Spleen (tissue), 11 donors: ENCODE measurements at regions not wholly inside any gene's neighbourhood (a gene's known extent, or its start where the extent isn't known, plus 50 kb on each side); places are given as distances from the start of the nearest gene placed in this dataset.

Source experiments
- DNase-seq: peaks from one replicate; pipeline ENCODE4 v3.0.0-alpha.2; 2020
- H3K27ac ChIP-seq, 8 donors: fragments of 200-600 bp; sonication (generic) in 7 of 8; 1 replicate in 4 of 8; 2 replicates in 4 of 8; pipeline versions ENCODE4 v1.5.0 to v1.8.0; 2016 to 2021; ENCODE audit warnings: inconsistent platforms in 4 of 8, mild to moderate bottlenecking in 4 of 8, moderate library complexity in 1 of 8
- H3K27me3 ChIP-seq, 7 donors: fragments of 200-600 bp; sonication (generic) in 6 of 7; replicated peaks in 1 of 7; 1 replicate in 4 of 7; 2 replicates in 3 of 7; pipeline versions ENCODE4 v1.5.0 to v1.8.0; 2016 to 2021; ENCODE audit warnings: inconsistent platforms in 3 of 7, mild to moderate bottlenecking in 1 of 7
- H3K36me3 ChIP-seq, 6 donors: fragments of 200-600 bp; sonication (generic) in 5 of 6; 1 replicate in 4 of 6; 2 replicates in 2 of 6; pipeline versions ENCODE4 v1.5.0 to v1.8.0; 2016 to 2021; ENCODE audit warnings: inconsistent platforms in 2 of 6
- H3K4me1 ChIP-seq, 6 donors: fragments of 200-600 bp; sonication (generic) in 5 of 6; 1 replicate in 3 of 6; 2 replicates in 3 of 6; pipeline versions ENCODE4 v1.5.0 to v1.8.0; 2016 to 2021; ENCODE audit warnings: inconsistent platforms in 3 of 6
- H3K4me3 ChIP-seq, 8 donors: fragments of 200-600 bp; sonication (generic) in 7 of 8; 1 replicate in 4 of 8; 2 replicates in 4 of 8; pipeline versions ENCODE4 v1.5.0 to v1.8.0; 2016 to 2021; ENCODE audit warnings: inconsistent platforms in 4 of 8, mild to moderate bottlenecking in 4 of 8, moderate library complexity in 2 of 8
- H3K9me3 ChIP-seq, 8 donors: fragments of 200-600 bp; sonication (generic) in 7 of 8; 1 replicate in 4 of 8; 2 replicates in 4 of 8; pipeline versions ENCODE4 v1.5.0 to v1.8.0; 2016 to 2021; ENCODE audit warnings: inconsistent platforms in 4 of 8
- POLR2A ChIP-seq, 3 donors: fragments of 450-650 bp; IDR thresholded peaks; one replicate each; pipeline ENCODE4 v1.5.1; 2017; ENCODE audit warnings: antibody characterized with exemption in 3 of 3, mild to moderate bottlenecking in 1 of 3
- POLR2AphosphoS5 ChIP-seq, 3 donors: sonication (generic); formaldehyde crosslinking; IDR thresholded peaks; one replicate each; pipeline ENCODE4 v1.5.1; 2017; ENCODE audit warnings: antibody characterized with exemption in 3 of 3
- WGBS, 5 donors: extraction: QIAGEN DNeasy Blood & Tissue Kit in 3 of 5; methylation state at CpG; one replicate each; pipeline versions ENCODE4 v1.1.5 to v1.1.7; 2013 to 2018; 5-methylcytosine and 5-hydroxymethylcytosine counted together
- intact Hi-C: fragments of 100-400 bp; cut with DNase I; formaldehyde crosslinking; loops from one replicate; pipeline ENCODE4 v1.15.0; 2023; ENCODE audit warnings: low total_unique reads
- TF ChIP-seq, protein P1 (sequence below), 11 experiments: fragments of 200-600 bp in 7 of 11; fragments of 450-650 bp in 4 of 11; sonication (generic) in 4 of 11; IDR thresholded peaks in 8 of 11; conservative IDR thresholded peaks in 3 of 11; 1 replicate in 7 of 11; 2 replicates in 4 of 11; pipeline versions ENCODE4 v1.4.0 to v1.8.0; 2016 to 2021; ENCODE audit warnings: antibody characterized with exemption in 11 of 11, inconsistent platforms in 4 of 11, mild to moderate bottlenecking in 1 of 11
- donor health status: healthy with polysubstance abuse.
- donor health status: DM: no; HTN: no; CAD: no; lungs with moderate emphysema.
- donor health status: DM: no; HTN: no; CAD: no.
- donor health status: Bipolar disorder and iron deficiency.
- donor health status: healthy.
- donor health status: DM: no; HTN: no; CAD: no.
- donor health status: DM: yes; HTN: yes; CAD: no.

- DNase-seq = no peak
- 81 to 92% (median 89%) methylated on average over 12 to 13 of the region's 13 CpGs for WGBS, 5 donors
- Histone ChIP-seq H3K9me3 (no peaks in the 10 kb centered on the region), H3K36me3 (no peaks in the 10 kb centered on the region), H3K27me3 (no peaks in the 10 kb centered on the region), H3K4me3 (no peak overlapping the region), H3K27ac (no peak overlapping the region), H3K4me1 (peaks cover 0 to 7% (median 0%) of the 10 kb centered on the region in 6 donors)
- intact Hi-C loops = no loop called here
- TF ChIP-seq POLR2A (IDR thresholded peaks at IDR 0.05) (no peak), POLR2AphosphoS5 (IDR thresholded peaks at IDR 0.05) (no peak)
- TF ChIP-seq, protein P1, sequence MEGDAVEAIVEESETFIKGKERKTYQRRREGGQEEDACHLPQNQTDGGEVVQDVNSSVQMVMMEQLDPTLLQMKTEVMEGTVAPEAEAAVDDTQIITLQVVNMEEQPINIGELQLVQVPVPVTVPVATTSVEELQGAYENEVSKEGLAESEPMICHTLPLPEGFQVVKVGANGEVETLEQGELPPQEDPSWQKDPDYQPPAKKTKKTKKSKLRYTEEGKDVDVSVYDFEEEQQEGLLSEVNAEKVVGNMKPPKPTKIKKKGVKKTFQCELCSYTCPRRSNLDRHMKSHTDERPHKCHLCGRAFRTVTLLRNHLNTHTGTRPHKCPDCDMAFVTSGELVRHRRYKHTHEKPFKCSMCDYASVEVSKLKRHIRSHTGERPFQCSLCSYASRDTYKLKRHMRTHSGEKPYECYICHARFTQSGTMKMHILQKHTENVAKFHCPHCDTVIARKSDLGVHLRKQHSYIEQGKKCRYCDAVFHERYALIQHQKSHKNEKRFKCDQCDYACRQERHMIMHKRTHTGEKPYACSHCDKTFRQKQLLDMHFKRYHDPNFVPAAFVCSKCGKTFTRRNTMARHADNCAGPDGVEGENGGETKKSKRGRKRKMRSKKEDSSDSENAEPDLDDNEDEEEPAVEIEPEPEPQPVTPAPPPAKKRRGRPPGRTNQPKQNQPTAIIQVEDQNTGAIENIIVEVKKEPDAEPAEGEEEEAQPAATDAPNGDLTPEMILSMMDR (IDR thresholded peaks at IDR 0.05 in 8 of 11, conservative IDR thresholded peaks at IDR 0.05 in 3 of 11) = no peak
Observed at GRCh38 chr2:100208141-100208770, 65.9 kb upstream of the AFF3 start.

GRCh38 chr2:100207411-100207885, 65.1 kb upstream of the AFF3 start:
- H3K4me1 ChIP-seq = peaks cover 0 to 7% (median 0%) of the 10 kb centered on the region in 6 donors
- no peaks in the 10 kb centered on the region for H3K36me3 ChIP-seq
- DNase-seq = no peak
- H3K27me3 ChIP-seq = no peaks in the 10 kb centered on the region
- H3K9me3 ChIP-seq = no peaks in the 10 kb centered on the region
- intact Hi-C loops = no loop called here
- H3K27ac ChIP-seq = no peak overlapping the region
- TF ChIP-seq, protein P1 (IDR thresholded peaks at IDR 0.05 in 8 of 11, conservative IDR thresholded peaks at IDR 0.05 in 3 of 11) = no peak
- TF ChIP-seq POLR2A (IDR thresholded peaks at IDR 0.05) = no peak
- no peak for TF ChIP-seq POLR2AphosphoS5 (IDR thresholded peaks at IDR 0.05)
- 75 to 93% (median 87%) methylated on average over 6 of the region's 6 CpGs for WGBS, 5 donors
- no peak overlapping the region for H3K4me3 ChIP-seq

- no peak for TF ChIP-seq POLR2A (IDR thresholded peaks at IDR 0.05)
- TF ChIP-seq, protein P1 (IDR thresholded peaks at IDR 0.05 in 8 of 11, conservative IDR thresholded peaks at IDR 0.05 in 3 of 11) = no peak
- 93 to 96% (median 95%) methylated on average over 3 of the region's 3 CpGs for WGBS, 5 donors
- peaks cover 0 to 7% (median 0%) of the 10 kb centered on the region in 6 donors for H3K4me1 ChIP-seq
- H3K27ac ChIP-seq = no peak overlapping the region
- no peaks in the 10 kb centered on the region for H3K36me3 ChIP-seq
- H3K27me3 ChIP-seq = no peaks in the 10 kb centered on the region
- no peaks in the 10 kb centered on the region for H3K9me3 ChIP-seq
- intact Hi-C loops = no loop called here
- no peak overlapping the region for H3K4me3 ChIP-seq
- DNase-seq = no peak
Observed at GRCh38 chr2:100206731-100207255, 64.4 kb upstream of the AFF3 start.

GRCh38 chr2:100205174-100205573, 62.8 kb upstream of the AFF3 start:
- no peak overlapping the region for H3K27ac ChIP-seq
- H3K36me3 ChIP-seq = no peaks in the 10 kb centered on the region
- DNase-seq = no peak
- TF ChIP-seq, protein P1 (IDR thresholded peaks at IDR 0.05 in 8 of 11, conservative IDR thresholded peaks at IDR 0.05 in 3 of 11) = no peak
- no peak for TF ChIP-seq POLR2AphosphoS5 (IDR thresholded peaks at IDR 0.05)
- TF ChIP-seq POLR2A (IDR thresholded peaks at IDR 0.05) = no peak
- intact Hi-C loops = no loop called here
- no peaks in the 10 kb centered on the region for H3K27me3 ChIP-seq
- H3K4me3 ChIP-seq = no peak overlapping the region
- peaks cover 0 to 7% (median 0%) of the 10 kb centered on the region in 6 donors for H3K4me1 ChIP-seq
- 23 to 67% (median 41%) methylated on average over 7 of the region's 7 CpGs for WGBS, 5 donors
- H3K9me3 ChIP-seq = no peaks in the 10 kb centered on the region
